ENCODE measurements at regions not wholly inside any gene's neighbourhood (a gene's known extent, or its start where the extent isn't known, plus 50 kb on each side); places are given as distances from the start of the nearest gene placed in this dataset.

DNA sequence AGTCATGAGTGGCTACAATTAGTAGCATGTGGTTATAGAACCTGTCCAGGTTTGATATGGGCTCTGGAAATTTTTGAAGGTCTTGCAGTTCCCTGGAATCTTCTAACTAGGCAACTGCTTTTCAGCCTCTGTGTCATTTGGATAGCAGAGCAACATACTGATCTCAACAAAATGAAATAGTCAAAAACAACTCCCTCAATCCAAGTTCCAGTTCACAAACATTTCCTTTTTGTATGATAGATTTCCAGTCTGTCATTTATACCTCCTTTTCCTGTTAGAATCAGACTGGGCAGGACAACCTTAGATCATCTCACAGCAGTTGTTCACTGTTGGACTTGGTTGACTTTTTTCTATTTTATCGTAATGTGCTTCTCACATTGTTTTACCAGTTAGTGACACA lies 442.1 kb upstream of the PDE3A start:
- no peak for DNase-seq (ENCODE audit: low read depth, low spot score)
- no peak overlapping the region for H3K27ac ChIP-seq

DNA sequence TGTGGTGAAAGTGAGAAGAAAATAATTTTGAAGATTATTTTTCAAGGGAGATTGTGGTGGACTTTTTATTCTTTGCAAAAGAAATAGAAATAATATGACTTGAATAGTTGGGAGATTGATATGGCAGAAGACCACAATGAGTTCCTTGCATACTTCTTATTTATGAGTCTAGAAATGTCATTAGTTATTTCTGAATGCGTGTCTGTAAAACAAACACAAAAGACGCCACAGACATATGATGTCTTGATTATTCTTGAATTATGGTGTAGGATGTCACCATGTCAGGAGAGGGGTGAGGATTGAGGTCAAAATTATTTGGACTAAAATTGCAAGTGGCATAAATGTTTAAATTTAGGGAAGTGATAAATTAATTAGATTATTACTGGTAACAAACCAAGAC lies 440.7 kb upstream of the PDE3A start:
- no peak for DNase-seq (ENCODE audit: low read depth, low spot score)
- H3K27ac ChIP-seq: no peak overlapping the region

DNA sequence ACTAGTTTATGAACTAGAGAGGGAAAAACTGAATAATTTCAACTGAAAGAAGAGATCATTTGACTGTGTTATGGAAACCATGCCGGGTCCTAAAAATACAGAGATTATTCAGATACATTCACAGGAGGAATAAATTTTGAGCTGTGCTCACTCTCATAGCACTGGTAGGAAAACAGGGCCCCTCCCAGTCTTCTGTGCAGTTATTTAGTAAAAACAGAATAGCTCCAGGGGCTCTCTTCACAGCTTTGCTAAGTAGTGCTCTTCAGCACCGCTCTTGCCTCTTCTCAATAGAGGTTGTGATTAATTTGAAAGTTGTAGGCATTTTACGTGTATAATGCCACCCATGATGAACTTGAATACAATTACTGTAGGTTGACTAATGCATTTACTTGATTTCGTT lies 435.9 kb upstream of the PDE3A start:
- H3K27ac ChIP-seq: no peak overlapping the region
- no peak for DNase-seq (ENCODE audit: low read depth, low spot score)

DNA sequence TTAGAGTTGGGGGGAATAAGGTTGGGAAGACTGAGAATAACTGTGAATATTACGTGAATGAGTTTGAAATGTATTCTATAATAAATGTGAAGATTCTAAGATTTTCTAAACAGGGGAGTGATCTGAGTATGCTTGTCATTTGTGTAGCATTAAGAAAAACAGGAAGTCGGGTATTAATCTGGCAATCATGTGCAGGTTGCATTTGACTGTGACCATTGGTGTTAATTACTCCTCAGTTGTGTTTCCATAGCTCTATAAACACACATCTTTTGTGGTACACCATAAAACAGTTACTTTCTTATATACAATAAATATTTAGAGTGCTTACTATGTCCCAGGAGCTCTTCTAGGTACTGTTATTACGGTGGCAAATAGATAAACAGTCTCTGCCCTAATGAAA lies 434.4 kb upstream of the PDE3A start:
- no peak overlapping the region for H3K27ac ChIP-seq
- no peak for DNase-seq (ENCODE audit: low read depth, low spot score)

DNA sequence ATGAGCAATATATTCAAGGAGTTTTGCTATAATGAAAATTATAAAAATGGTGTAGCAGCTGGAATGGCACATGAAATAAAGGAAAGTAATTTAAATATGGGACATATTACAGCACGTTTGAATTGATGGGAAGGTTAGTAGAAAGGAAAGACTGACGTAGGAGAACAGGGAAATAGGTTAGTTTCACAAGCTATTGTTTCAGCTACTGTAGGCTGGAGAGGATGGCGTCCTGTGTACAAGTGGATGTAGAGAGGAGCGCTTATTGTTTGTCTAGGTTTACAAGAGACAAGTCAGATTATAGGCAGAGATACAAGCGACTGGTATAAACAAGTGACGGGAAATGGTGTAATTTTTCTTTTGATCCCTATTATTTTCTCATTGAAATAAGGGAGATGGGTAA lies 431.2 kb upstream of the PDE3A start:
- no peak overlapping the region for H3K27ac ChIP-seq
- no peak for DNase-seq (ENCODE audit: low read depth, low spot score)

DNA sequence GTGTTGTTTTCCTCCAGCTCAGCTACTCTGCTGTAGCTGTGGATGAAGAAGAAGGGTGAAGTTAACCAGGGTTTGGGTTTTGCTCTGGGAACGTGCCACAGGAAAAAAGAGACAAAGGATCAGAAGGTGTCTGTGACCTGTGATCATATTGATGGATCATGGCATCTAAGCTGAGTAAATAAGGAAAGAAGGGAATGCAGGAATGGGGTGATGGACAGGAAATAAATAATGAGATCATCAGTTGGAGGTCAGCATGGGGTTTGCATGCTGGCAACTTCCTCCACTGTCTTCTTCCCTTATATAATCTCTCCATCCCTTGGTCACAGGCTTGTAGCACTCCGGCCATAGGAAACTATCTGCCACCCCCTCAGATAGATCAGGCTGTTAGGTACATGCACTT lies 430.3 kb upstream of the PDE3A start:
- DNase-seq (ENCODE audit: low read depth, low spot score): no peak
- no peak overlapping the region for H3K27ac ChIP-seq

DNA sequence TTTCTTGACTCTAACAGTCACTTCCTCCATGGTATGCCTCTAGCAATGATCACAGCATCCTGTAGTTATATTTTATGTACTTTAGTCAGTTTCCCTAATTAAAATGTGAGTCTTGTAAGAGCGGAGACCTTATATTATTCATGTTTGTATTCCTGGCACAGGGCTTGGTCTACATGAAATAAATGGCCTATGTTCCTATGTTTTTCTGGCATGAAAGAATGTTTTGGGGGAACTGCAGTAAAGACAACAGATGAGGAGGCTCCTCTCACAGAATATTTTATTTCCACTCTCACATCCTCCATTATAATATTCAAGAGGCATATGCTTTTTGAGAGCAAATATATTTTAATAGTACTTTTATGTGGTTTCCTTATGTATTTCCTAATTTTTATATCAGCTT lies 429.8 kb upstream of the PDE3A start:
- H3K27ac ChIP-seq: no peak overlapping the region
- DNase-seq (ENCODE audit: low read depth, low spot score): no peak

DNA sequence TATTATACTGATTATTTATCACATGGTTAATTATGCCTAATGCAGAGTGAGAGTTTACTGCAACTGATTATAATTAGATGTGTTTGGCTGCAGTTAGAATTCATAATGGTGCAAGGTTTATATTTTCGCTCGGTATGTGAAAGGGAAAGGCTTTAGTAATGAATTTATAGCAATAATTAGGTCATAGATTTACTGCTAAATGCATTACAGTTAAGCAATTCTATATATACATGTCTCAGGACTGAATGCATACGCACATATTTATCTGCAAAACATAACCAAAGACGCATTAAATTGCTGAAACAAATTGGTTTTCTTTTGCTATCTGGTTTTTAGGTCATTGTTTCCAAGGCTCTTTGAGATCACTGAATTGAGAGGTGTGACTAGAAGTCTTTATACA lies 428.1 kb upstream of the PDE3A start:
- DNase-seq (ENCODE audit: low read depth, low spot score): no peak
- no peak overlapping the region for H3K27ac ChIP-seq

DNA sequence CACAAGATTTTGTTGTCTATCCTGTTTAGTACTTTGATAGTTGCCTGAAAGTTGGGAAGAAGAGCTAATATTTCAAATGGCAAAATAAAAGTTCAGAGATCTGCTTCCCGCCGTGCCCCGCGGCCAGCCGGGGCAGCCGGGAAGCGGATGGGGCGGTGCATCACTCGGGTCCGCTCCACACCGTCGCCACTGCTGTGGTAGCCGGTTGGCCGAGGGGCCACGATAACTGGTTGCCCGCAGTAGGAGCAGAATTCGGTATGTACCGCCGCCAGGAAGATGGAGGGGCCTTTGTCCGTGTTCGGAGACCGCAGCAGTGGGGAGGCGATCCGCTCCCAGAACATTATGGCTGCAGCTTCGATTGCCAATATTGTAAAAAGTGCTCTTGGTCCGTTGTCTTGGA lies 427.2 kb upstream of the PDE3A start:
- H3K27ac ChIP-seq: no peak overlapping the region
- no peak for DNase-seq (ENCODE audit: low read depth, low spot score)

DNA sequence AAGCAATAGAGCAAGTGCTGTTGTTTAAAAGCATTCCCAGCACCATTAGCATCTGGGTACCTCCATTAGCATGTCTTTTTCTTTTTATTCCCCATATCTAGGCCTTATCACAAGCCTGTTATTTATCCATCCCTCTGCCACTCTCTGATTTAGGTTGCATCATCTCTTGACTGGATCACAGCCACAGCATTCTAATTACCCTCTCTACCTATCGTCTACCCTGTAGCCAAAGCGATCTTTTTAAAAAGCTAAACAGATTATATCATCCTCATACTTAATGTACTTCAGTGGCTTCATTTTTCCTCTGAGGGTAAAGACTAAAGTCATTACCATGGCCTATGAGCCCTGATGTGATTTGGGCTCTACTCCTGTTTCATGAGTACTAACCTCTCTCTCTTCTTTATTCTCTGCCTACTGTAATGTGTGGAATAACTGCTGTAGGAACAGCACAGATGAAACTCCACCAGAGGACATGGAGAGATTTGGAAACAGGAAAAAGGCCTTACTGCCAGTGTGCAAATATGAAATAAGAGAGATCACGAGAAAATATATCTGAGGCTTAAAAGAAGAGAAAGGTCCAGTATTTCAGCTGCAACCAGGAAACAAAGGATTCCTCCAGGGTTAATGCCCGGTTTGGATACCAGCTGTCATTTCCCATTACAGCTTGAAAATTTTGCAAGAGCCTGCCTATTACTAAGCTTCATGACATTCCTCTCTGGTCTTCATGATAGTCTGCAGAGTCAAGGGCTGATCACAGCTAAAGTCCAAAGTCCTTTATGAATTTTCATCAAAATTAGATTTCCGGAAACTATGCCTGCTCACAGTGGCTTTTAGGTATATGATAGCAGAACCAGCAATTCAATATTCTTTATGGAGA lies 422.5 kb upstream of the PDE3A start:
- no peak overlapping the region for H3K27ac ChIP-seq

DNA sequence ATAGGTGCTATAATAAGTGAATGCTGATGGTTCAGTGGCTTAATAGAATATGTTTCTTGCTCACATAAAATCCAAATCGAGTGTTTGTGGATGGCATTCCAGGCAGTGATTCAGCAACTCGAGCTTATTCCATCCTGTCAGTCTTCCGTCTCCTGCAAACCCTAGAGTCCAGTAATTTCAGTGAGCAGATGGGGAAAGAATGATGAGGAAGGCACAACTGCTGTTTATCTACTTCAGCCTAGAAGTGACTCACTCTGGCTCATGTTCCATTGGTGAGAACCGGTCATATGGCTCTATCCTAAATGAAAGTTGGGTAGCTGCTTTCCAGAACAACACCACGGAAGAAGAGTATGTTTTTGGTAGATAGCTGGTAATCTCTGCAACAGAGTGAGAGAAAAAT lies 421.8 kb upstream of the PDE3A start:
- no peak overlapping the region for H3K27ac ChIP-seq
- DNase-seq (ENCODE audit: low read depth, low spot score): no peak

More for the DNA sequence above, 422.5 kb upstream of the PDE3A start:
- no peak for DNase-seq (ENCODE audit: low read depth, low spot score)

DNA sequence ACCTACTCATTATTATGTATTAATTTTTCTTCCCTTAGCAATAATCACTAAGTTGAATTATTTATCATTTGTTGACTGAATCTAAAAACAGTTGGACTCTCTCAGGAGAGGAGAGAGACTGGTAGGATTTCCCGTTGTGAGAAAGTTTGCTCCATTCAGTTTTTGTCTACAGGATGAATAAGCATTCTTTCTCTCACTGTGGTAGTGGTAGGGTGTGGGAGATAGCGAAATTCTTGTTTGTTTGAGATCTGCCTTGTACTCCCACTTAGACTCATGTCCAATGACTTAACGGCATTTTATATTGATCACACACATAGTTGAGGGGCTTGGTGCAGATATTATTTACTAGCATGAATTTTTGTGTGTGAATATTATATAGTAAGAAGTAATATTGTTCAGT lies 421.0 kb upstream of the PDE3A start:
- H3K27ac ChIP-seq: no peak overlapping the region
- no peak for DNase-seq (ENCODE audit: low read depth, low spot score)

DNA sequence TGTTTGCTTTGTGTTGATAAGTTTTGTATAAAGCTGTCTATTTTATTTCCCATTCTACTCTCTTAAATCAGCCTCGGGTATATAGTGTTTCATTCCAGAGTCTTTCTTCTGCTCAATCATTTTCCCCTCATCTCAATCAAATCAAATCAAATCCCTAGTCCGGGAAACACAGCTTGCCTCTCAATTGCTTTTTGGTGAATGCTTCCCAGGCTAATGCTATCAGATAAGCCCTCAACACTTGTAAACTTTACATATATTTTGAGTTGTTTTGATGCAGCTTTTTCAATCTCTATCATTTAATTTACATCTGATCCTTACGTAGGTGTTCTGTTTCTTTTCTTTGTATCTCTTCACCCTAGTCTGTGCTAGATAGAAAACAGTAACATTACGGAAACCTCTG lies 416.7 kb upstream of the PDE3A start:
- no peak overlapping the region for H3K27ac ChIP-seq
- no peak for DNase-seq (ENCODE audit: low read depth, low spot score)

DNA sequence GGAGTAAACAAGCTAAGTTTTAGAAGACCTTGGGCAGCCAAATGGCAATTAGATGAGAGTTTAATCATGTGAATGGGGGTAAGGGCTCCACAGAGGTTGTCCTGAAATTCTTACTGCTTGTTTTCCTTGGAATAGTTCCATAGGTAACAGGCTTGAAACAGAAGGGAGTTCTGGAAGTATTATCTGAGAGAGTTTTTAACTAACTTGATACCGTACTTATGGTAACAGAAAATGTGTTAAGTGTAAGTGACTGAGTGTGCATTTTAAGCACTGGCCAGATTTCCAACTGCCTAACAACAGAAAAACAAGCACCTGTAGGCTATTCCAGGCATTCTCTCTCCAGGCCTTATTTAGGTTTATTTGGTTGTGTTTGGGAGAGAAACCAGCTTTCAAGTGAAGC lies 414.6 kb upstream of the PDE3A start:
- H3K27ac ChIP-seq: no peak overlapping the region
- no peak for DNase-seq (ENCODE audit: low read depth, low spot score)

DNA sequence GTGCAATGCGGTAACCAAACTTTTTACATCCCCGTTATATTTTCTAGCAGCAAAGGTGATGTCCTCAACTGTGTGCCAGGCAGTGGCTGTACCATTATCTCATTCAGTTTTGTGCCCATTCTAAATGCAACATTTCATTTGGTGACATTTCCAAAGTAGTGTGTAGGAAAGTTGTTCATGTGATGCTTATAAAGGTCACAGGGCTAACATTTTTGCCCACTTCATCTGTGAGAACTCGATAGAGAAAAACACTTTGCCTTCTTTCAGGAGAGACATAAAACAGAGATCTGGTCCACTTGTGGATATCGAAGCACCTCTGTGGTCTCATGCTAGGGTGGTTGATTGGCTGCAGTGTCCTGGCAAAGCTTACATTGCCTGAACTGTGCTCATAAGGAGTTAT lies 414.2 kb upstream of the PDE3A start:
- no peak for DNase-seq (ENCODE audit: low read depth, low spot score)

DNA sequence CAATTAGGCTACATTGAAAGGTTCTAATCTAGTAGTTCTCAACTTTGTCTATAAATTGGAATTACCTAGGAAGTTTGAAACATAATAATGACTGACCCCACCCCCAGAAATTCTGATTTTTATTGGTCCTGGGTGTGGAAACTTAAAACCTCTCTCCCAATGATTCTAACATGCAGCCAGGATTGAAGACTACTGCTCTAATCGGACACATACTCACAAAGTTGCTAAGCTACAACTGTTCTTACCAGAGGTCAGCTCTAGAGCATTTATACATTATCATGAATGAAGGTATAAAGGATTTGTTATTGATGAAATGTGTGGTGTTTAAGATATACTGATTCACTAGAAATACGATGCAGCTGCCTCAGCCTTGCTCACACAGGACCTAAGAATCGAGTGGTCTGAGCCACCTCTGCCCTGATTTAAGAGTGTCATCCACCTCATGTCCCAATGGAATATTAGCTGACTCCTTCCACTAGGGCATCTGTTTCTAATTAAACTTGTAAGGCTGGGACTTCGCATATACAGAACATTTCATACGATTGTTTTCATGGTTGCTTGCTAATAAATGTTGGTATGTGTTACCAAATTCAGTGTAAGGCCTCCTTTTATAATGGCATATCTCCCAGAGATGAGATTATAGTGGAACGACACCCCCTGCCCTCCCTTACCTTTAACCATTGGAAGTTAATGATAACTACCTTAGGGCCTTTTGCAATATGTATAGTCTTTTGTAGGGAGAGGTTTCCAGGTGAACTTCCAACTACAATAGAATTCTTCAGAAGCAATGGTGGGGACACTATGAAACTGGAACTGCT lies 410.8 kb upstream of the PDE3A start:
- no peak overlapping the region for H3K27ac ChIP-seq
- DNase-seq (ENCODE audit: low read depth, low spot score): no peak

More for the DNA sequence above, 414.2 kb upstream of the PDE3A start:
- H3K27ac ChIP-seq: no peak overlapping the region

DNA sequence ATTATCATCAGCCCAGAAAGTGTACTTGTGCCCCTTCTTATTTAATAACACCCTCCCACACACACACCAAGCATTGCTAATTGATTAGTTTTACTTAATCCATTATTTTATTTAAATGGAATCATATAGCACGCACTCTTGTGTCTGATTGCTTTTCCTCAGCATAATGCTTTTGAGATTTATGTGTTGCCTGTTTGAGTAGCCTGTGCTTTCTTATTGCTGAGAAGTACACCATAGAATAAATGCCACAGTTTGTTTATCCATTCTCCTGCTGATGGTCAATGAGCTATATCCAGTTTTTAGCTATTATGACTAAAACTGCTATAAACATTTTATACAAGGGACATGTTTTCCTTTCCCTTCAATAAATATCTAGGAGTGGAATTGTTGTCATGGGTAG lies 409.9 kb upstream of the PDE3A start:
- H3K27ac ChIP-seq: no peak overlapping the region

DNA sequence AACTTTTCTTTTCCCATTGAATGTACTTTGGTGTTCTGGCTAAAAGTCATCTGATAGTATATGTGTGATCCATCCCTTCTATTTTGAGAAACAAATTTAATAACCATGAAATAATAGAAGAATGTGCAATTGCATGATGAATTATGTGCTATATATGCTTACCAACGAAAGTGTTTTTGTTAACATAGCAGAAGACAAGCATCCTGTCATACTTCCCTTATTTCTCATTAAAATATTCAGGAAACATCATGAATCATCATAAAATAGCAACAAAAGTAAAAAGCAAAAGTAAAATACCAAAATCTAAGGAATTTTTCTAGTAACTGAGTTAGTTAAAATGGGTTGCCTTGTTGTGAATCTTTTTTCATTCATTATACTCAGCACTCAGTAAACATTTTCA lies 409.0 kb upstream of the PDE3A start:
- DNase-seq (ENCODE audit: low read depth, low spot score): no peak
- H3K27ac ChIP-seq: no peak overlapping the region

More for the DNA sequence above, 409.9 kb upstream of the PDE3A start:
- DNase-seq (ENCODE audit: low read depth, low spot score): no peak

DNA sequence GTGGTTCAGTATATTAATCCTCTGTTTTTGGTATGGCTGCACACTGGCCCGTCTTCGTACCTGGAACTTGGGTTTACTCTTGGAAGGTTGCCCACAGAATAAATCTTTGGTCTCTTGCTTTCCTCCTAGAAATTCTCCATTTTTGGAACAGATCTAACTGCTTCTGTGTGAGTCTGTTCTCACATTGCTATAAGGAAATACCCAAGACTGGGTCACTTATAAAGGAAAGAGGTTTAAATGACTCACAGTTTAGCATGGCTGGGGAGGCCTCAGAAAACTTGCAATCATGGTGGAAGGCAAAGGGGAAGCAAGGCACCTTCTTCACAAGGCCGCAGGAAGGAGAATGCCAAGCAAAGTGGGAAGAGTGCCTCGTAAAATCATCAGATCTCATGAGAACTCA lies 407.8 kb upstream of the PDE3A start:
- no peak overlapping the region for H3K27ac ChIP-seq
- DNase-seq (ENCODE audit: low read depth, low spot score): no peak

DNA sequence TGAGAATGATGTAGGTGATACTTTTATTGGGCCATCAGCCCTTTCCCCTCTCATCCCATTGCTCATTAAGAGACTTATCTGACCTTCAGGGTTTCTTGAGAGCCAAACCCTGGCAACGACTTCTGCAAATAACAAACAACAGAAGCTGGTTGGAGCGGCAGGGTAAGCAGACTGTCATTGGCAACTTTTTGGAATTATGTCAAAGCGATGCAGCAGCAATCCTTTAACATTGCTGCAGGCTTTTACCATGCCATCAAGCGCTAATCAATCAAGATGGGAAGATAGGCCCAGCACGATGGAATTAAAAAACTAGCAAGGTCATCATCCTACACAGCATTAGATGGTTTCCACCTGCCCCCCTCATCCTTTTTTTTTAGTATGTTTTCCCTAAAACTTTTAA lies 406.1 kb upstream of the PDE3A start:
- no peak for DNase-seq (ENCODE audit: low read depth, low spot score)
- no peak overlapping the region for H3K27ac ChIP-seq

DNA sequence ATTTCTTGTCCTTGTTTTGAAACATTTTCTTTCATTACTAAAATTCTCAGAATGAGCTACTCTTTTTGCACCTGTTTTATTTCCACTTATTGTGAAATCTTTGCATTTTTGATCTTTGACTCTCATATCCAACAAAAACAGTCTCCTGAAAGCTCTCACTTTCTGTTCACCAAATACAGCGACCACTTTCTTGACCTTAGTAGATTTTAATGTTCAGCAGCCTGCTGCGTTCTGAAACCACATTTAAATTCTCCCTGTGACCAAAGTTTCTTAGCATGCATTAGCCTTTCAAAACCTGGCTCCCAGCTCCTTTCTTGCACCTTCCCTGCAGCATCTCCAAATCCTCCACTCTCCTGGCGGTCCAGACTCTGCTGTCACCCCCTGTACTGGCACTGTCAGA lies 404.4 kb upstream of the PDE3A start:
- no peak for DNase-seq (ENCODE audit: low read depth, low spot score)
- H3K27ac ChIP-seq: no peak overlapping the region

DNA sequence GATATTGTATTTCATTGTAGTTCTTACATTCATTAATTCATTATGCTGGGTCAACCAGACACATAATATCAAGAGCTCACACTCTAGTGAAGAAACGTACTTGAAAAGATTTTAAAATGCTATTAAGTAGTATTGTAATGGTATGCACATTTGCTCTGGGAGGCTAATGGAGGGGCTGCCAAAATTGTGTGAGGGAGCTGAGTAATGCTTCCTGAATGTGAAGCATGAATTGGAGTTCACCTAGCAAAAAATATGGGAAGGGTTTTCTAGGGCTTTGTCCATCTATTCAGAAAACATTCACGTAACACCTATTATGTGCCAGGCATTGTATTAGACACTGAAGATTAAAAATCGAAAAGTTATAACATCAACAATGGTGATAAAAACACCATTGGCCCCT lies 403.8 kb upstream of the PDE3A start:
- DNase-seq (ENCODE audit: low read depth, low spot score): no peak
- no peak overlapping the region for H3K27ac ChIP-seq

Data from epithelial cell of prostate (primary cell).